ENCODE measurements at regions not wholly inside any gene's neighbourhood (a gene's known extent, or its start where the extent isn't known, plus 50 kb on each side); places are given as distances from the start of the nearest gene placed in this dataset.
A peak's percentile ranks its signal among the peaks of the same experiment; 100 is the strongest.

DNA sequence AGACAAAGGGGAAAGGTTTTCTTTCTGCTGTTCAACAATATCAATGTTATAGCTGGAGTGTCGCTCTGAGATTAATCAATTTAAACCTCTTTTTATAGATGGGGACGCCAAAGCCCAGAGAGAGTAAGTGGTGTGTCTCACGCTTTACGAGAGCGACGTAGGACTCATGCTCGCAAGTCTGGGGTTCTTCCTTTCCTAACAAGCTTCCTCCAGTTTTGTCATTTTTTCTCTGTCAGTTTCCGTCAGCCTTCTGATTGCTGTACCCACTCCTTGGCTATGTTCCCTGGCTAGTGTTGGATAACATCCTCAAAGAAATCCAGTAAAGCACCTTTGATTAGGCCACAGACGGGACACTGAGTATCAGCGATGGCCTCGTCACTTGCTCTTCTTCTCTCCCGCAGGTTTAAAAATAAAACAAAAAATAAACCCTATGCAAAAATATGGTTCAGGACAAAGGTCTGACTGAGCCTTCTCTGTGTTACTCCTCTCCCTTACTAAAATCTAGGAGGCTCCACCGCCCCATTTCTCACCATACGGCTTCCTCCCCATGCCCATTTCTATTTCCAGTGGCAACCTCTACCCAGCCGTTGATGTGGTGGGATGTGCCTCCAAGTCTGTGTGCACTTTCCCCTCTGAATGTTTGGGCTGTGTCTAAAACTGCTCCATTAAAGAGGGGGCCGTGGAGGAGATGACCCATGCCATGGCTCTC lies 172.7 kb upstream of the PARP11 start:
- DNase-seq = no peak

GRCh38 chr12:4044736-4045730 lies 171.8 kb upstream of the PARP11 start:
- no peak for DNase-seq

DNA sequence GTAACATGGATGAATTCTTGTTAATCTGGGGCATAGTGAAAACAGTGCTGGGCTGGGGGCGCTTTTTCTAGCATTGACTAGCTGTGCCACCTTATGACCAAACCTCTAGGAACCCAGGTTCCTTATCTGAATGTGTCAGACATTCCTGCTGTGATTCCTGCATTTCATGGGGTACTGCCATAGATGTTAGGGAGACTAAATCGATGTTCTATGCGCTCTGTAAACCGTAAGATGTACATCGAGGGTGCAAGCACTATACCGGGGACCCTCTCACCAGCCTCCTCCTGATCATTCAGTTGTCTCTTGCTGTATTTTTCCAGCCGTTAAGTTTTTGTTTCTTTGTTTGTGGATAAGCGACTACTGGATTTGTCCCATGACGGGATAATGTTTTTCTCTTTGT lies 170.9 kb upstream of the PARP11 start:
- DNase-seq = no peak

- DNase-seq = no peak
Observed at GRCh38 chr12:4041187-4041885, 168.1 kb upstream of the PARP11 start.

DNA sequence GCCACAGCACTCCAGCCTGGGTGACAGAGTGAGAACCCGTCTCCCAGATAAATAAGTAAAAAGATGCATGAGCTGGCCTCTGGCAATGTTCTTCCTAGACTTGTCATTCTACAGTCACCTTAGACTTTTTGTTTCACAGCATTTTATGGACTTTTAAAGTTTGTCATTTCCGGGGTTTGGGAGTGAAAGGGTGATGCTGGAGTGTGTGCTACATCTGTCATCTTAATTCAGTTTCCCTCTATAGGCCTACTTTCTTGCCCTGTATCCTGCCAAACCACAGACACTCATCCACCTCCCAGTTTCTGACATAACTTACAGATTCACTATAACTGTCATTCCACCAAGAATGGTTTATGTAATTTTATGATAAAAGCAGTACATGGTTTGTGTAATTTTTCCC lies 166.7 kb upstream of the PARP11 start:
- peak; percentile 16 for DNase-seq

DNA sequence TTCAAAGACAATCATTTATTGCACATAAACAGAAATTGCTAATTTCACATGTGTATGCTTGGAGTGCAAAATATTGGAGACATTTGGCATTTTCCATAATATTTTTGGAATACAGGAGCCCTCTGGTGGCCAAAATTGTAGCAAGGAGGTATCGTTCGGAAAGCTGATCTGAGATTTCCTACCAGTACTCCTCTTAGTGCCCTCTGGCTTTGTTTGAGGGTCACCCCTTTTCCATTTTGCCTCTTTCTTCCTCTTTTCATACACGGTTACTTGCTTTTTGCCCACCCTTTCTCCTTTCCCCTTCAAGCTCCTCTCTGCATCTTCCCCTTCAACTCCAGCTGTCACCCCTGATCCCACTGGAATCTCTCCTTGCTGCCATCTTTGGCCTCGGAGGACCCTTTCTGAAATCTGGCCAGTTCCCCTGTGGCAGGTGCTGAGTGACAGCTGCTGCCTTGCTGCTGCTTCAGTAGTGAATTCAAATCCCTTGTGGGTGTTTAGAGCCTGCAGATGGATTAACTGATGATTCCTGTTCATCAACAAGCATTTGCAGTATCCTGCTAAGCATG lies 164.6 kb upstream of the PARP11 start:
- peak; percentile 35 for DNase-seq

DNA sequence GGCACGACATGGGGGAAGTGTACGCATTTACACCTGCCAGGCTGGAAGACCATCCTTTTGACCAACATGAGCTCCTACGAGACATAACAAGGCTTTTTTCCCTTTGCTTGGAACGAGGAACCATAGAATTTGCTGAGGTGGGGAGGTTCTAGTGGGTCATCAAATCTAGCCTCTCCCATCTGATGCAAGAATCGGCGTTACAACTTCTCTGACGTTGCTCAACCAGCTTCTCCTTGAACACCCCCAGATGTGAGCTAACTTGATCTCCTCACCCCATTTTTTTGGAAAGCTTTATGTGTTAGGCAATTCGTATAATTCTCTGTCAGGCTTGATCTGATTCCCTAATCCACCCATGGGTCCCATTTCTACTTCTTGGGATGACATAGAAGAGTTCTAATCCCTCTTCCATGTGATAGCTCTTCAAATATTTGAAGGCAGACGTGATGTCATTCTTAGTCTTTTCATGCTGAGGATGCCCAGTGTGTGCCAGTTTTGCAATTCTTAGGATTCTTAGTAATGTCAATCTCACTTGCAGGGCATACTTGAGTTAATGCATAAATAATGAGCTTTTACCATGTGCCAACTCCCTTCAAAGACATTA lies 163.6 kb upstream of the PARP11 start:
- no peak for DNase-seq

GRCh38 chr12:4034921-4035320 lies 161.7 kb upstream of the PARP11 start:
- no peak for DNase-seq

DNA sequence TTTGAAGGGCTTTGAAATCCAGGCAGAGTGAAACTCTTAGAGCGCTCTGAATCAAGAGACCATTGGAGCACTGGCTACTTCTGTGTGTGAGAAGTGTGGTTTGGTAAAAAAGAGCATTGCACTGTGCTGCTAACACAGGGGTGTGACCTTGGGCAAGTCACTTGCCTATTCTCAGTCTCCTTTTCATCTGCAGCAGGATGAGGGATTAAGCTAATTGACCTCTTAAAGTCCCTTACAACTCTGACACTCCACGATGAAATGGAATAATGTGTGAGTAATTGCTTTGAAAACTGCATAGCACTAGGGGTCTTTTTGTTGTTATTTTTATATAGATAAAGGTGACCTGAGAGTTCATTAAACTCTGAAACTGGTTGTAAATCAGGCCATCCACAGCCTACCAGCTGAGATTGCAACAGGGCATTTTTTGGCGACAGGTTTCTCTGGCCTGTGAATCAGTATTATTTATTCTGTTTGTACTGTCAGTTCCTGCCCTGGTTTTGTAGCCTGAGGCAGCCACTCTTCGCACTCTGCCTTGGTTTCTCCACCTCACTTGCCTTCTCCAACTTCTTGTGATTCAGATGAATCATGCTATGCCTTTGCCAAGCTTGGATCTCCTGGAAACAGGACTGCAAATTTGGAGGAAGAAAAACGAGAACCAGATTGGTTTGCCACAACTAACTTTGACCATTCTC lies 159.9 kb upstream of the PARP11 start:
- DNase-seq = no peak

DNA sequence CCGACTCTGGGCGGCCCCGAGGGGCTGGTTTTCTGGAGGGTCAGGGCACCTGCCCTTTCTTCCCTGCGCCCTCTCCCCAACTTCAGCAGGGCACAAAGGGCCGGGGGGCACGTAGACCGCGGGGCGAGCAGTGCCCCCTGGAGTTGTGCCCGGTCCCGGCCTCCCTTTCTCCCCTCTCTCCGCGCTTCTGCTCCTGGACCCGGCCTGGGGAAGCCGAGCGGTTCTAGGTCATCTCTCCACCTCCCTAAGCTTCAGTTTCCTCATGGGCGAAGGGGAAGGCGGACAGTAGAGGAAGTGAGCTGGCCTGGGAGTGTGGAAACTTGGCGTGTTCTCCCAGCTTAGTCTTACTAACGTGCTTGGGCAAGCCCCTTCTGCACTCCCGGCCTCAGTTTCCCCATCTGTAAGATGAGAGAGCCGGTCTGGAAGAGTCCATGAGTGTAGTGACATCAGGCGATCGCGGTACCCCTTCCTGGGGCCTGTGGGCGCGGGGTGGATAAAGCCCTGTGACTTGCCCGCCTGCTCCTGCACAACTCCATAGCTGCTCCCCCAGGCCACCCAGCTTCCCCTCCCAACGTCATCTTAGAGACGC lies 158.6 kb upstream of the PARP11 start:
- DNase-seq = peak; percentile 12

DNA sequence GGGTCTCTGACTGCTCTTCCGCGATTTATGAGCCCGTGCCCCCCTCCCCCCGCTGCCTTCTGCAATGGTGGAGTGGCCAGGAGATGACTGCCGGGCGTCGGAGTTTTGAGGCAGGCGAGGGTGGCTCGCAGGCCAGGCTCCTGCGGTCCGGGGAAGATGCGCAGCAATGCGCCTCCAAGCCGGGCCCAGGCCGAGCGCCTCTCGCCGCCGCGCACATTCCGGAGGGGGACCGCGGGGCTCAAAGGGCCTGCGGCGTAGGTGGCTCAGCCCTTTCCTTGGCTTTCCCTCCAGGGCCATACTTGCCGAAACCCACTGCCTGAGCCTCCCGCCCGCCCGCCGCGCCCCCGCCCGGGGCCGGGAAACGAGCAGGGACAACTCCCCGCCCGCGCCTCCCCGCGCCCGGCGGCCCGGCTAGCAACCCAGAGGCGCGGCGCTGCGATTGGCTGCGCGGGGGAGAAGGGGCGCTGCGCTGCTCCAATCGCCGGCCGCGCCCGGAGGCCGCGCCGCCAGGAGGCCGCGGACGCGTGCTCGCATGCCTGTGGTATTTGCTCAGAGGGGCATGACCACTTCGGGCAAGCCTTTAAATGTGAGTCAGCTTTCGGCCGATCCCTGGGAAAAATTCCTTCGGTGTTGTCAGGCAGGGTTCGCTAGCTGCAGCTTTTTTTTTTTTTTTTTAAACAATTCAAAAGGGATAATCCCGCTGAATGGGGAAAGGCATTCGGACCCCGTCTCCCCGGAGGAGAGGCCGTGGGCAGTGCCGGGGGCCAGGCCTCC lies 157.9 kb upstream of the PARP11 start:
- DNase-seq = peak; percentile 98

- DNase-seq = no peak
Observed at GRCh38 chr12:4027412-4027811, 154.2 kb upstream of the PARP11 start.

GRCh38 chr12:4026517-4026916 lies 153.3 kb upstream of the PARP11 start:
- DNase-seq = no peak

- DNase-seq = no peak
Observed at GRCh38 chr12:4026020-4026358, 152.8 kb upstream of the PARP11 start.

- peak; percentile 25 for DNase-seq
Observed at GRCh38 chr12:4025181-4026019, 152.2 kb upstream of the PARP11 start.

DNA sequence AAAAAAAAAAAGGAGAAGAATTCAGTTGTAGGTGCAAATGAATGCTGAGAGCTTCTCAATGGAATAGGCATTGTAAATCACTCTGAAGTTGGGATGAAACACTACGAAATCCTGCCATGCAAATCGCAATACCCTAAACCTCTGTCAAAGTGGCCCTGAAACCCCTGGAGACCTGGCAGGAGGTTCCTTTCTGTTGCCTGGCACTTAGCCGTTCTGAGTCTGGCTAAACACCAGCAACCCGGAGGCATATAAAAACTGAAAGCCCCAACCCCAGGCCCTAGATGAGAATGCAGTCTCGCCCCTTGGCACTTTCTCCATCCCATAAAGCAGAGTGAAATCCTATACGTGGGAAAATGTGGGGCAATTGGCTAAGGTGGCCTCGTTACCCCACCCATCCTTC lies 151.5 kb upstream of the PARP11 start:
- no peak for DNase-seq

GRCh38 chr12:4015225-4016091 lies 142.3 kb upstream of the PARP11 start:
- DNase-seq = no peak

DNA sequence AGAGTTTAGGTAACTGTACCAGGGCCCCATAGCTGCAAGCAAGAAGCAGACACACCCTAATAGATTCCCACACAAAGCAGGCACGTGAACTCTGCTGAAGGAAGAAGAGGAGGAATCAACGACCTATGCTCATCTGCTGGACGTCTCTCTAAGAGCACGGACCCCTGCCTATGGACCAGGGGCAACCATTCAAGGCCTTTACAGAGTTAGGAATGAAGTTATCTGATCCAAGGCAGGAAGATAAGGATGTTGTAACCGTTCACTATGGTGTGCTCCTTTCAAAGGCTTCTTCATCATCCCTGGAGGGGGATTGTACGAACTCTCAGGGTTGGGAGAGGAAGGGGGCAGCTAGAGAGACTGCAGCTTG lies 141.6 kb upstream of the PARP11 start:
- DNase-seq = no peak

GRCh38 chr12:4014444-4014843 lies 141.2 kb upstream of the PARP11 start:
- no peak for DNase-seq
